ENCODE measurements at regions not wholly inside any gene's neighbourhood (a gene's known extent, or its start where the extent isn't known, plus 50 kb on each side); places are given as distances from the start of the nearest gene placed in this dataset.

DNA sequence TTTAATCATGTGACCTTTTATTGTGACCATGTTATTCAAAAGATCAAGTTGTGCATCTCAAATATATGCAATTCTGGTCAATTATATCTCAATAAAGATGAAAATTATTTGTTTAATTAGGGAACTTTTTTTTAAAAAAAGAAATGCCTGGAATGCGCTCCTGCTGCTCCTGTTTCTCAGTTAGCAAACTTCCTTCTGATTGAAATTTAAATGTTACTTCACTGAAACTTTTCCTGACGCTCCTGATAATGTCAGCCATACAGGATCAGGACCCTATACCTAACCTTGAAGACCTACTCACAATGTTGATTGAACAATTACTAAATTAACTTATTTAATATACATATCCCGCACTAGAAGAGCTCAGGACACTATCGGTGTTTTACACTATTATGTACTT, 190.4 kb downstream of the MACC1 start:
- no peak overlapping the region for H3K9ac ChIP-seq (ENCODE audit: low read length)
- no peak overlapping the region for H2AFZ ChIP-seq (ENCODE audit: low read depth, low read length)
- no peaks in the 10 kb centered on the region for H3K36me3 Mint-ChIP-seq (ENCODE audit: low read depth, unreplicated experiment)
- peaks cover 10% of the 10 kb centered on the region for H3K4me1 ChIP-seq (ENCODE audit: insufficient read depth, low read length)
- H3K27ac ChIP-seq (ENCODE audit: low read depth, low read length) = no peak overlapping the region
- no peak overlapping the region for H3K4me3 ChIP-seq (ENCODE audit: insufficient read depth, low read depth, low read length)
- H3K27me3 Mint-ChIP-seq (ENCODE audit: low read depth, unreplicated experiment) = no peaks in the 10 kb centered on the region
- H3K9me3 ChIP-seq (ENCODE audit: insufficient read depth, low read depth, low read length) = no peaks in the 10 kb centered on the region
- no peaks in the 10 kb centered on the region for H3K79me2 ChIP-seq (ENCODE audit: insufficient read depth, low read length)
- DNase-seq (ENCODE audit: low read depth) (no peak), FAIRE-seq (no peak)
- H3K4me1 Mint-ChIP-seq (ENCODE audit: low read depth, unreplicated experiment) = peaks cover 6% of the 10 kb centered on the region
- H3K4me2 ChIP-seq (ENCODE audit: low read length) = no peak overlapping the region
- TF ChIP-seq, protein P1, sequence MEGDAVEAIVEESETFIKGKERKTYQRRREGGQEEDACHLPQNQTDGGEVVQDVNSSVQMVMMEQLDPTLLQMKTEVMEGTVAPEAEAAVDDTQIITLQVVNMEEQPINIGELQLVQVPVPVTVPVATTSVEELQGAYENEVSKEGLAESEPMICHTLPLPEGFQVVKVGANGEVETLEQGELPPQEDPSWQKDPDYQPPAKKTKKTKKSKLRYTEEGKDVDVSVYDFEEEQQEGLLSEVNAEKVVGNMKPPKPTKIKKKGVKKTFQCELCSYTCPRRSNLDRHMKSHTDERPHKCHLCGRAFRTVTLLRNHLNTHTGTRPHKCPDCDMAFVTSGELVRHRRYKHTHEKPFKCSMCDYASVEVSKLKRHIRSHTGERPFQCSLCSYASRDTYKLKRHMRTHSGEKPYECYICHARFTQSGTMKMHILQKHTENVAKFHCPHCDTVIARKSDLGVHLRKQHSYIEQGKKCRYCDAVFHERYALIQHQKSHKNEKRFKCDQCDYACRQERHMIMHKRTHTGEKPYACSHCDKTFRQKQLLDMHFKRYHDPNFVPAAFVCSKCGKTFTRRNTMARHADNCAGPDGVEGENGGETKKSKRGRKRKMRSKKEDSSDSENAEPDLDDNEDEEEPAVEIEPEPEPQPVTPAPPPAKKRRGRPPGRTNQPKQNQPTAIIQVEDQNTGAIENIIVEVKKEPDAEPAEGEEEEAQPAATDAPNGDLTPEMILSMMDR (IDR thresholded peaks at IDR 0.05; ENCODE audit: insufficient read depth, low read depth, low read length) = no peak
- no peak for TF ChIP-seq EZH2 (IDR thresholded peaks at IDR 0.05; ENCODE audit: insufficient read depth, low read length)
- no peak overlapping the region for H3K4me3 Mint-ChIP-seq (ENCODE audit: unreplicated experiment)
- no peaks in the 10 kb centered on the region for H4K20me1 ChIP-seq (ENCODE audit: insufficient read depth, low read length)
- H3K36me3 ChIP-seq (ENCODE audit: insufficient read depth, low read length) = no peaks in the 10 kb centered on the region
- peaks cover 2% of the 10 kb centered on the region for H3K9me3 Mint-ChIP-seq (ENCODE audit: unreplicated experiment)
- no peaks in the 10 kb centered on the region for H3K27me3 ChIP-seq (ENCODE audit: insufficient read depth, low read length)
- H3K27ac Mint-ChIP-seq (ENCODE audit: unreplicated experiment) = no peak overlapping the region

DNA sequence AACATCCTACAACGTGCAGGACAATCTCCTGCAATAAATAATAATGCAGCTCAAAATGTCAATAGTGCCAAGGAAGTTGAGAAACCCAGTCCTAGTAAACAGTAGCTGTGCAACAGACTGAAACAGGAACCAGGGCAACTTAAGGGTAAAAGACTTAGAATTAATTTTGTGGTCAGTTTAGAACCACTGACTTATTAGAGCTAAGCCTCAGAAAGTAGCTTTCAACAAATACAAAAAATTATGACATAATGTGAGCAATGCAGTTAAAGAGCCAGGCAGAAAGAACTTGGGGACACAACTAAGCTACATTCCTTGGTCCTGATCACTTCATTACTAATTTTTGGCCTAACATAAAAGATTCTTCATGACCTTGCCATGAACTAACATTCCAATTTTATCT, 195.4 kb downstream of the MACC1 start:
- peaks cover 4% of the 10 kb centered on the region for H3K4me1 Mint-ChIP-seq (ENCODE audit: low read depth, unreplicated experiment)
- H3K4me2 ChIP-seq (ENCODE audit: low read length) = no peak overlapping the region
- peak; percentile 68 for DNase-seq (ENCODE audit: low read depth)
- no peaks in the 10 kb centered on the region for H3K27me3 ChIP-seq (ENCODE audit: insufficient read depth, low read length)
- H3K27ac Mint-ChIP-seq (ENCODE audit: unreplicated experiment) = no peak overlapping the region
- no peak overlapping the region for H3K4me3 ChIP-seq (ENCODE audit: insufficient read depth, low read depth, low read length)
- H3K36me3 Mint-ChIP-seq (ENCODE audit: low read depth, unreplicated experiment) = no peaks in the 10 kb centered on the region
- no peaks in the 10 kb centered on the region for H3K36me3 ChIP-seq (ENCODE audit: insufficient read depth, low read length)
- no peak overlapping the region for H3K27ac ChIP-seq (ENCODE audit: low read depth, low read length)
- H3K9ac ChIP-seq (ENCODE audit: low read length) = no peak overlapping the region
- no peaks in the 10 kb centered on the region for H3K79me2 ChIP-seq (ENCODE audit: insufficient read depth, low read length)
- TF ChIP-seq, protein P1 (IDR thresholded peaks at IDR 0.05; ENCODE audit: insufficient read depth, low read depth, low read length) = no peak
- no peak for TF ChIP-seq EZH2 (IDR thresholded peaks at IDR 0.05; ENCODE audit: insufficient read depth, low read length)
- H3K4me1 ChIP-seq (ENCODE audit: insufficient read depth, low read length) = no peaks in the 10 kb centered on the region
- no peaks in the 10 kb centered on the region for H3K9me3 ChIP-seq (ENCODE audit: insufficient read depth, low read depth, low read length)
- no peak for FAIRE-seq
- no peak overlapping the region for H2AFZ ChIP-seq (ENCODE audit: low read depth, low read length)
- peaks cover 2% of the 10 kb centered on the region for H3K9me3 Mint-ChIP-seq (ENCODE audit: unreplicated experiment)
- H4K20me1 ChIP-seq (ENCODE audit: insufficient read depth, low read length) = no peaks in the 10 kb centered on the region
- H3K4me3 Mint-ChIP-seq (ENCODE audit: unreplicated experiment) = no peak overlapping the region
- no peaks in the 10 kb centered on the region for H3K27me3 Mint-ChIP-seq (ENCODE audit: low read depth, unreplicated experiment)

DNA sequence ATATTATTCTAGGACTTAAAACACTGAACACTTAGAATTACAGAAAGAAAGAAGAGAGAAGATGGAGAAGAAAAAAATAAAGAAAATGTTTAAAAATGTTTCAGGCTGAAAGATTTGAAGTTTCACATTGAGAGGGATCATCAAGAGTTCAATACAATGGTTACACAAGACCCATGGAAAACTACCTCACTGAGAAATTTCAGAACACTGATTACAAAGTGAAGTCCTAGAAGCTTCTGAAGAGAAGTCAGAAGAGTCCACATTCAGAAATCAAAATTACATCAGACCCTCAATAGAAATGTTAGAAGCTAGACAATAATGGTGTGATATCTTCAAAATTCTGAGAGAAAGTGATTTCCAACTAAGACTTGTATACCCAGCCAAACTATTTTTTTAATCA, 196.1 kb downstream of the MACC1 start:
- no peaks in the 10 kb centered on the region for H3K9me3 Mint-ChIP-seq (ENCODE audit: unreplicated experiment)
- no peaks in the 10 kb centered on the region for H3K27me3 Mint-ChIP-seq (ENCODE audit: low read depth, unreplicated experiment)
- H3K36me3 Mint-ChIP-seq (ENCODE audit: low read depth, unreplicated experiment) = no peaks in the 10 kb centered on the region
- TF ChIP-seq, protein P1 (IDR thresholded peaks at IDR 0.05; ENCODE audit: insufficient read depth, low read depth, low read length) = no peak
- no peak for TF ChIP-seq EZH2 (IDR thresholded peaks at IDR 0.05; ENCODE audit: insufficient read depth, low read length)
- no peaks in the 10 kb centered on the region for H4K20me1 ChIP-seq (ENCODE audit: insufficient read depth, low read length)
- H3K4me3 ChIP-seq (ENCODE audit: insufficient read depth, low read depth, low read length) = no peak overlapping the region
- FAIRE-seq = no peak
- H3K27ac ChIP-seq (ENCODE audit: low read depth, low read length) = no peak overlapping the region
- no peaks in the 10 kb centered on the region for H3K27me3 ChIP-seq (ENCODE audit: insufficient read depth, low read length)
- no peak overlapping the region for H3K4me3 Mint-ChIP-seq (ENCODE audit: unreplicated experiment)
- no peak overlapping the region for H3K9ac ChIP-seq (ENCODE audit: low read length)
- no peak for DNase-seq (ENCODE audit: low read depth)
- no peaks in the 10 kb centered on the region for H3K36me3 ChIP-seq (ENCODE audit: insufficient read depth, low read length)
- no peak overlapping the region for H3K4me2 ChIP-seq (ENCODE audit: low read length)
- no peaks in the 10 kb centered on the region for H3K9me3 ChIP-seq (ENCODE audit: insufficient read depth, low read depth, low read length)
- peaks cover 4% of the 10 kb centered on the region for H3K4me1 Mint-ChIP-seq (ENCODE audit: low read depth, unreplicated experiment)
- H3K79me2 ChIP-seq (ENCODE audit: insufficient read depth, low read length) = no peaks in the 10 kb centered on the region
- no peak overlapping the region for H3K27ac Mint-ChIP-seq (ENCODE audit: unreplicated experiment)
- no peak overlapping the region for H2AFZ ChIP-seq (ENCODE audit: low read depth, low read length)
- H3K4me1 ChIP-seq (ENCODE audit: insufficient read depth, low read length) = no peaks in the 10 kb centered on the region

Measured in astrocyte (in vitro differentiated cells and primary cell).